Prostate gland (tissue), 2 donors: ENCODE measurements at regions not wholly inside any gene's neighbourhood (a gene's known extent, or its start where the extent isn't known, plus 50 kb on each side); places are given as distances from the start of the nearest gene placed in this dataset.

Source experiments
- DNase-seq: peaks from one replicate; pipeline ENCODE4 v3.0.0-alpha.2; 2019; ENCODE audit warnings: low spot score
- H3K27ac ChIP-seq, 2 donors: fragments of 200-600 bp; sonication (generic); 2 replicates each; pipeline ENCODE4 v1.5.1; 2017 to 2019
- H3K27me3 ChIP-seq: fragments of 200-600 bp; sonication (generic); replicated peaks from 2 replicates; pipeline ENCODE4 v1.5.1; 2019; ENCODE audit not compliant: insufficient read depth
- H3K36me3 ChIP-seq, 2 donors: fragments of 200-600 bp; sonication (generic); 1 replicate in 1 of 2; 2 replicates in 1 of 2; pipeline versions ENCODE4 v1.5.1 to v1.8.1; 2017 to 2019
- H3K4me1 ChIP-seq: fragments of 200-600 bp; sonication (generic); replicated peaks from 2 replicates; pipeline ENCODE4 v1.5.1; 2019
- H3K4me3 ChIP-seq, 2 donors: fragments of 200-600 bp; sonication (generic); 2 replicates each; pipeline ENCODE4 v1.5.1; 2017 to 2019
- H3K9me3 ChIP-seq: fragments of 200-600 bp; sonication (generic); 2 replicates; pipeline ENCODE4 v1.5.1; 2017
- CTCF ChIP-seq, 4 experiments: fragments of 200-600 bp in 2 of 4; fragments of 450-650 bp in 2 of 4; sonication (generic) in 2 of 4; IDR thresholded peaks; 1 replicate in 3 of 4; 2 replicates in 1 of 4; pipeline ENCODE4 v1.5.1; 2016 to 2019; ENCODE audit warnings: antibody characterized with exemption in 4 of 4, mild to moderate bottlenecking in 2 of 4, moderate library complexity in 2 of 4
- POLR2A ChIP-seq: fragments of 450-650 bp; IDR thresholded peaks from one replicate; pipeline ENCODE4 v1.6.1; 2016; ENCODE audit warnings: antibody characterized with exemption, mild to moderate bottlenecking
- POLR2AphosphoS5 ChIP-seq: sonication (generic); formaldehyde crosslinking; IDR thresholded peaks from one replicate; pipeline ENCODE4 v1.6.1; 2017; ENCODE audit warnings: antibody characterized with exemption
- WGBS: methylation state at CpG from one replicate; pipeline ENCODE4 v1.1.5; 2018; 5-methylcytosine and 5-hydroxymethylcytosine counted together
- intact Hi-C: fragments of 100-400 bp; cut with DNase I; formaldehyde crosslinking; loops from one replicate; pipeline ENCODE4 v1.14.2; 2022

DNA sequence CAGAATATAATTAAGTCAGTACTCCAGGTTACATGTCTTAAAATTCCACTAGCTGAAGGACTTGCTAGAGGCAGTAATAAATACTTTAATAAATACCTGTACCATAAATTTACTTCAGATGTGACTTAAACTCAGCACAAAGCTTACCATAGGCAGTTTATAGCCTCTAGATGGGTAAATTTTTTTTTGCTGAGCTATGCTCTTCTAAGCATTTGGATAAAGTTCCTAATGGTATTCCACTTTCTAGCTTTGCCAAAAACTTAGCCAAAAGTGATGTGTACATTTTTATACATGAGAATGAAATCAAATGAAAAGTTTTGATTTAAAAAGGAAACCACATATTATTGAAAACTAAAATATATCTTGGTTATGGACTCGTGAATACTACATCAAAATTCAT, 63.7 kb upstream of the DHX40 start:
- TF ChIP-seq CTCF (IDR thresholded peaks at IDR 0.05) (no peak), POLR2A (no peak), POLR2AphosphoS5 (no peak)
- no peaks in the 10 kb centered on the region for H3K36me3 ChIP-seq
- DNase-seq = no peak
- no peaks in the 10 kb centered on the region for H3K9me3 ChIP-seq
- no peak overlapping the region for H3K4me3 ChIP-seq
- H3K4me1 ChIP-seq = no peaks in the 10 kb centered on the region
- intact Hi-C loops = no loop called here
- H3K27me3 ChIP-seq = no peaks in the 10 kb centered on the region
- WGBS = 90% methylated on average over 1 of the region's 1 CpG
- no peak overlapping the region for H3K27ac ChIP-seq

- H3K27me3 ChIP-seq = no peaks in the 10 kb centered on the region
- no peaks in the 10 kb centered on the region for H3K9me3 ChIP-seq
- no peak overlapping the region for H3K4me3 ChIP-seq
- intact Hi-C loops = no loop called here
- no peak for DNase-seq
- no peak overlapping the region for H3K27ac ChIP-seq
- TF ChIP-seq CTCF (IDR thresholded peaks at IDR 0.05) = no peak
- peak; percentile 31 for TF ChIP-seq POLR2AphosphoS5
- no peaks in the 10 kb centered on the region for H3K36me3 ChIP-seq
- no peaks in the 10 kb centered on the region for H3K4me1 ChIP-seq
Observed at GRCh38 chr17:59502800-59503199, 62.6 kb upstream of the DHX40 start.

GRCh38 chr17:59503500-59503899, 61.9 kb upstream of the DHX40 start:
- intact Hi-C loops = no loop called here
- Histone ChIP-seq H3K4me1 (no peaks in the 10 kb centered on the region), H3K27ac (no peak overlapping the region), H3K36me3 (no peaks in the 10 kb centered on the region), H3K9me3 (no peaks in the 10 kb centered on the region), H3K4me3 (no peak overlapping the region), H3K27me3 (no peaks in the 10 kb centered on the region)
- no peak for DNase-seq
- no peak for TF ChIP-seq POLR2AphosphoS5
- TF ChIP-seq CTCF (IDR thresholded peaks at IDR 0.05) = no peak
- no peak for TF ChIP-seq POLR2A
- 57% methylated on average over 3 of the region's 3 CpGs for WGBS

DNA sequence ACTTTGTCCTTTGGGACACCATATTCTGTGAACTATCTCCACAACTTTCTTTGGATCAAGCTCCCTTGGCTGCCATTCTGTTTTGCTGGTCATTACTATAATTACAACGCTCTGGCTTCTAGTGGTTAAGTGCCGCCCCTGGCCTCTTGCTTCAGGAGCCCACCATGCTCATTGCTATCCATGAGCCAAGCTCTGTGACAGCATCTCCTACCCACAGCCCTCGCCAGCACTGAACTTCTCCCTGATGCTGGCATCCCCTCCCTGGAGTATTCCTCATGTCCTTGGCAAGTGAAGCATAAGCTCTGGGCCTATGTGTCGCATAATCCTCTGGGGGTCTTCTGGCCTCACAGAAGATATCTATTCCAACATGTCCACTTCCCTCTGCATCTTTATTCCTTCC, 60.6 kb upstream of the DHX40 start:
- intact Hi-C loops = no loop called here
- Histone ChIP-seq H3K36me3 (no peaks in the 10 kb centered on the region), H3K4me1 (no peaks in the 10 kb centered on the region), H3K9me3 (no peaks in the 10 kb centered on the region), H3K27me3 (no peaks in the 10 kb centered on the region), H3K4me3 (no peak overlapping the region), H3K27ac (no peak overlapping the region)
- DNase-seq = no peak
- WGBS = 97% methylated on average over 4 of the region's 4 CpGs
- no peak for TF ChIP-seq POLR2A
- no peak for TF ChIP-seq POLR2AphosphoS5
- TF ChIP-seq CTCF (IDR thresholded peaks at IDR 0.05) = no peak

DNA sequence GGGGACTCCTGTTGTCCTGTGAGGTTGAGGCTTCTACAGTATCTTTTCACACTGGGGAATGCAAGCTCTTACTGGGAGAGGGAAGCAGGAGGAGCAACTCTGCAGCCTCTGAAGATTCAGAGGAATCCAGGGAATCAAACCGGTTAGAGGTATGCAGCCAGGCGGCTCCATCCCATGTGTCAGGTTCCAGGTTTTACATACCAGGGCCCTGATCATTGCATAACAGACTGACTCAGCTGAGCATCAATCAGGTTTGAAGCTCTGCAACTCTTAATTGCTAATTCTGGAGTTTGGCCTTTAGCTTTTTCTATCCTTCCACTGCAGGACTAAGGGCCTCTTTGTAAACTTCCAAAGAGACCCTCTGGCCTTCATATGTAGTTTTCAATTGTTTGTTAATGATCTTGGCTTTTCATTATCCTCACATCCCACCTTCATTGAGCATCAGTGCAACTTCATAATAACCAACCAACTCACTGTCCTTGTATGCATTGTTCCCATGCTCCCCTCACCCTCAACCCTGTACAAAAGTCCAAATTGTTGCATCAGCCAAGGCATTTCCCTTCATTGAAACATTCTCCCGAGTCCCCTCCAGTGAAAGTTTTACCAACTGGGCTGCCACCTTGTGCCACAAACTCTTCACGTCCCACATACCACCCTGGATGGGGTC, 59.7 kb upstream of the DHX40 start:
- Histone ChIP-seq H3K27me3 (no peaks in the 10 kb centered on the region), H3K27ac (no peak overlapping the region), H3K4me3 (no peak overlapping the region), H3K36me3 (no peaks in the 10 kb centered on the region), H3K9me3 (no peaks in the 10 kb centered on the region), H3K4me1 (no peaks in the 10 kb centered on the region)
- intact Hi-C loops = no loop called here
- DNase-seq = no peak
- TF ChIP-seq CTCF (IDR thresholded peaks at IDR 0.05) = no peak
- no peak for TF ChIP-seq POLR2AphosphoS5
- TF ChIP-seq POLR2A = no peak
- 81% methylated on average over 4 of the region's 4 CpGs for WGBS
